Panc1 (cell line): ENCODE measurements at regions not wholly inside any gene's neighbourhood (a gene's known extent, or its start where the extent isn't known, plus 50 kb on each side); places are given as distances from the start of the nearest gene placed in this dataset.

ENCODE experiments used
- ATAC-seq: fragments of 200-7000 bp; cut with Tn5 transposase; 2 replicates; pipeline ENCODE4 v1.9.1; 2020; ENCODE audit warnings: mild to moderate bottlenecking, moderate library complexity
- BruUV-seq: library from RNA; stranded (reverse); fragments of 400-500 nt; replicated peaks from 2 replicates; lab custom pipeline; 2021; lab: Mats Ljungman, UMichigan
- CTCF ChIA-PET: fragments of 300-600 bp; sonication (Branson Sonifier 250); formaldehyde crosslinking; loops from one replicate; lab custom pipeline; 2022; ENCODE audit warnings: antibody characterized with exemption; lab: Charles Lee
- POLR2A ChIA-PET: fragments of 300-600 bp; sonication (Branson Sonifier 250); formaldehyde crosslinking; loops from one replicate; lab custom pipeline; 2022; ENCODE audit warnings: antibody characterized with exemption; lab: Charles Lee
- DNase-seq: peaks from one replicate; pipeline ENCODE4 v3.0.0-alpha.2; 2010; ENCODE audit warnings: low read depth, low spot score
- H3K27ac ChIP-seq: 2 replicates; pipeline ENCODE4 v1.5.1; 2011; ENCODE audit warnings: mild to moderate bottlenecking, low read length, inconsistent platforms
- H3K27me3 ChIP-seq: fragments of 200-500 bp; sonication (Bioruptor generic); 2 replicates; pipeline ENCODE4 v1.6.0; 2014; ENCODE audit warnings: low read length, inconsistent platforms; ENCODE audit not compliant: control insufficient read depth, insufficient read depth
- H3K36me3 ChIP-seq: fragments of 200-500 bp; sonication (Bioruptor generic); 2 replicates; pipeline ENCODE4 v1.5.1; 2014; ENCODE audit warnings: inconsistent platforms, mild to moderate bottlenecking, low read length, moderate library complexity; ENCODE audit not compliant: control insufficient read depth, insufficient read depth
- H3K4me1 ChIP-seq: 2 replicates; pipeline ENCODE4 v1.5.1; 2011; ENCODE audit warnings: inconsistent platforms, mild to moderate bottlenecking, low read length, moderate library complexity; ENCODE audit not compliant: control insufficient read depth, insufficient read depth
- H3K4me3 ChIP-seq, 2 experiments: 2 replicates each; pipeline ENCODE4 v1.5.1; 2011 to 2012; ENCODE audit warnings: low read depth in 2 of 2, low read length in 2 of 2, mild to moderate bottlenecking in 2 of 2, inconsistent platforms in 1 of 2, moderate library complexity in 1 of 2
- H3K9me3 ChIP-seq: fragments of 200-500 bp; sonication (Bioruptor generic); 2 replicates; pipeline ENCODE4 v1.5.1; 2014; ENCODE audit warnings: low read depth, mild to moderate bottlenecking, inconsistent platforms, low read length, moderate library complexity; ENCODE audit not compliant: control insufficient read depth, insufficient read depth
- POLR2AphosphoS5 ChIP-seq: IDR thresholded peaks from 2 replicates; pipeline ENCODE4 v1.6.1; 2012; ENCODE audit warnings: mild to moderate bottlenecking, low read depth, low read length, moderate library complexity
- SIN3A ChIP-seq: IDR thresholded peaks from 2 replicates; pipeline ENCODE4 v1.6.1; 2012; ENCODE audit warnings: low read depth, mild to moderate bottlenecking, low read length, moderate library complexity, borderline replicate concordance; ENCODE audit not compliant: insufficient read depth
- TCF7L2 ChIP-seq: IDR thresholded peaks from 2 replicates; pipeline ENCODE4 v1.6.1; 2011; ENCODE audit warnings: mild to moderate bottlenecking, low read depth, low read length, inconsistent platforms
- in situ Hi-C: cut with HindIII; loops from 2 replicates; pipeline ENCODE4 v1.10.0; 2016; ENCODE audit warnings: low sequenced_read_pairs, low pct_unique_long_range_greater_than_20kb
- intact Hi-C: fragments of 100-400 bp; cut with micrococcal nuclease; formaldehyde crosslinking; loops from one replicate; pipeline ENCODE4 v1.10.0; 2022; ENCODE audit not compliant: unreplicated experiment
- TF ChIP-seq, protein P1 (sequence below), 2 experiments: IDR thresholded peaks; 2 replicates each; pipeline ENCODE4 v1.6.1; 2011 to 2012; ENCODE audit warnings: low read depth in 2 of 2, control low read depth in 1 of 2, low read length in 1 of 2, mild to moderate bottlenecking in 1 of 2, moderate library complexity in 1 of 2; ENCODE audit not compliant: insufficient read depth in 1 of 2
- TF ChIP-seq, protein P2 (sequence below): fragments of 450-650 bp; IDR thresholded peaks from 2 replicates; pipeline ENCODE4 v1.5.1; 2017; ENCODE audit warnings: mild to moderate bottlenecking

DNA sequence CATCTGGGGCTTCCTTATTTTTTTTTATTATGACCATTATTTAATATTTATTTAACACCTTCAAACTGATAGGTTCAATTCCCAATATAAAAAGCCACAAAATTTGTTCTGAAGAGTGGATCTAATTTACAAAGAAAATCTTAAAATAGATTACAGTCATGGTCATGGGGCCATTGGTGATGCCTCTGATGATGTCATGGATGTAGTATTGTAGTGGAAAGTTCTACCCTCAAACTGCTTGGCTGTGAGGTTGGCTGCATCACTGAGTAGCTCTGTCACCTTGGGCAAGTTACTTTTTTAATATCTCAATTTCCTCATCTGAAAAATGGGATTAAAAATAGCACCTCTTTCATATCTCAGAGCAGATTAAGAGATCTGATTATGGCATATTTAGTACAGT is 128.5 kb downstream of the DKK1 start:
- CTCF ChIA-PET: no interaction called here
- intact Hi-C loops (loop anchor here (2.0 to 5.0 kb wide), 2 partner anchors 45 to 210 kb away; no protein-coding TSS in a partner anchor), in situ Hi-C loops (no loop called here)
- no TSS peak for BruUV-seq
- H3K9me3 ChIP-seq: peaks cover 52% of the 10 kb centered on the region
- H3K4me3 ChIP-seq: no peak overlapping the region
- ATAC-seq (no peak; the same call in 1 of the 2 replicates), DNase-seq (peak; percentile 43)
- H3K36me3 ChIP-seq: no peaks in the 10 kb centered on the region
- H3K27ac ChIP-seq: peak overlapping the region; percentile 98
- no peaks in the 10 kb centered on the region for H3K27me3 ChIP-seq
- TF ChIP-seq, protein P1, sequence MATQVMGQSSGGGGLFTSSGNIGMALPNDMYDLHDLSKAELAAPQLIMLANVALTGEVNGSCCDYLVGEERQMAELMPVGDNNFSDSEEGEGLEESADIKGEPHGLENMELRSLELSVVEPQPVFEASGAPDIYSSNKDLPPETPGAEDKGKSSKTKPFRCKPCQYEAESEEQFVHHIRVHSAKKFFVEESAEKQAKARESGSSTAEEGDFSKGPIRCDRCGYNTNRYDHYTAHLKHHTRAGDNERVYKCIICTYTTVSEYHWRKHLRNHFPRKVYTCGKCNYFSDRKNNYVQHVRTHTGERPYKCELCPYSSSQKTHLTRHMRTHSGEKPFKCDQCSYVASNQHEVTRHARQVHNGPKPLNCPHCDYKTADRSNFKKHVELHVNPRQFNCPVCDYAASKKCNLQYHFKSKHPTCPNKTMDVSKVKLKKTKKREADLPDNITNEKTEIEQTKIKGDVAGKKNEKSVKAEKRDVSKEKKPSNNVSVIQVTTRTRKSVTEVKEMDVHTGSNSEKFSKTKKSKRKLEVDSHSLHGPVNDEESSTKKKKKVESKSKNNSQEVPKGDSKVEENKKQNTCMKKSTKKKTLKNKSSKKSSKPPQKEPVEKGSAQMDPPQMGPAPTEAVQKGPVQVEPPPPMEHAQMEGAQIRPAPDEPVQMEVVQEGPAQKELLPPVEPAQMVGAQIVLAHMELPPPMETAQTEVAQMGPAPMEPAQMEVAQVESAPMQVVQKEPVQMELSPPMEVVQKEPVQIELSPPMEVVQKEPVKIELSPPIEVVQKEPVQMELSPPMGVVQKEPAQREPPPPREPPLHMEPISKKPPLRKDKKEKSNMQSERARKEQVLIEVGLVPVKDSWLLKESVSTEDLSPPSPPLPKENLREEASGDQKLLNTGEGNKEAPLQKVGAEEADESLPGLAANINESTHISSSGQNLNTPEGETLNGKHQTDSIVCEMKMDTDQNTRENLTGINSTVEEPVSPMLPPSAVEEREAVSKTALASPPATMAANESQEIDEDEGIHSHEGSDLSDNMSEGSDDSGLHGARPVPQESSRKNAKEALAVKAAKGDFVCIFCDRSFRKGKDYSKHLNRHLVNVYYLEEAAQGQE (IDR thresholded peaks at IDR 0.05; ENCODE audit: insufficient read depth in 1 of 2, low read depth in 2 of 2, low read length in 1 of 2): no peak
- no peak for TF ChIP-seq TCF7L2
- no peak for TF ChIP-seq POLR2AphosphoS5
- TF ChIP-seq SIN3A: no peak
- TF ChIP-seq, protein P2, sequence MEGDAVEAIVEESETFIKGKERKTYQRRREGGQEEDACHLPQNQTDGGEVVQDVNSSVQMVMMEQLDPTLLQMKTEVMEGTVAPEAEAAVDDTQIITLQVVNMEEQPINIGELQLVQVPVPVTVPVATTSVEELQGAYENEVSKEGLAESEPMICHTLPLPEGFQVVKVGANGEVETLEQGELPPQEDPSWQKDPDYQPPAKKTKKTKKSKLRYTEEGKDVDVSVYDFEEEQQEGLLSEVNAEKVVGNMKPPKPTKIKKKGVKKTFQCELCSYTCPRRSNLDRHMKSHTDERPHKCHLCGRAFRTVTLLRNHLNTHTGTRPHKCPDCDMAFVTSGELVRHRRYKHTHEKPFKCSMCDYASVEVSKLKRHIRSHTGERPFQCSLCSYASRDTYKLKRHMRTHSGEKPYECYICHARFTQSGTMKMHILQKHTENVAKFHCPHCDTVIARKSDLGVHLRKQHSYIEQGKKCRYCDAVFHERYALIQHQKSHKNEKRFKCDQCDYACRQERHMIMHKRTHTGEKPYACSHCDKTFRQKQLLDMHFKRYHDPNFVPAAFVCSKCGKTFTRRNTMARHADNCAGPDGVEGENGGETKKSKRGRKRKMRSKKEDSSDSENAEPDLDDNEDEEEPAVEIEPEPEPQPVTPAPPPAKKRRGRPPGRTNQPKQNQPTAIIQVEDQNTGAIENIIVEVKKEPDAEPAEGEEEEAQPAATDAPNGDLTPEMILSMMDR: no peak
- peaks cover 23% of the 10 kb centered on the region for H3K4me1 ChIP-seq
- POLR2A ChIA-PET: no interaction called here

DNA sequence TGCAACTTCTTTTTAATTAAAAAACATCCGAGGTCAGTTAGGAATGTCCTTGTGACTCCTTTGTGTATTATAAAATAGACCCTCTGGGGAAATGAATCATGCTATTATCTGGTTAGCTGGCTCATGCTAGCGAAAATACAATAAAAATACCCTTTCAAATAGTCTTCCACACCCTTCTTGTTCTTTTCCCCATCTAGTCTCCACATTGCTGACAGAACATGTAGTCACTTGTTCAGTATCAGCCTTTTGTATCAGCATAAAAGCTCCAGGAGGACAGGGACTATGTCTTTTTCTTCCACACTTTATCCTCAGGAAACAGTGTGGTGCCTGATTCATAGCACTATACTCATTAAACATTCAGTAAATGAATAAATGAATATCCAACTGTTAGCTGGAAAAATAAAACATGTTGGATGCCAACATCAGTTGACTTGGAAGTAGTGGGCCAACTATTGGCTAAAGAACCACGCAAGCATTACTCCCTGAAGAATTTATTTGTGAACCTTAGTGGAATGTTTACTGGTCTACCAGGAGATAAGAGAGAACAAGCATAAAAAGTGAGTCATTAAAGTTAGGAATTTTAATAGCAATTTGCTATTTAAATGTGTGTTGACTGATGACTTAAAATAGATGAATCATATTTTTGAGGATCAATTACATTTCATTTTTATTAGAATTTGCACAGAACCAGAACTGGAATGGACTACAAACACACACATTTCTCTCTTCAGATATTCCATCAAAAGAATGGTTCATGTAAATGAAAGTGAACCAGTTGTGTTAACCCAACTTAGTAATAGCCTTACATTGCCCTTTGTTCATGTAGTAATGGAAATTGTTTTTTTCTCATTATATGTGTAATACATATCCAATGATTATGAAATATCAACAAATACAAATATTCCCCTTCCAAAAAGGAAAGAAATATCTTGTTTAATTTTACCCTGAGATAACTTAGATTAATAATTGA is 129.6 kb downstream of the DKK1 start:
- Histone ChIP-seq H3K27me3 (no peaks in the 10 kb centered on the region), H3K4me1 (peaks cover 23% of the 10 kb centered on the region), H3K36me3 (no peaks in the 10 kb centered on the region), H3K9me3 (peaks cover 50% of the 10 kb centered on the region; the same call in 1 of the 2 replicates), H3K27ac (peak overlapping the region; percentile 98), H3K4me3 (no peak overlapping the region)
- no peak for TF ChIP-seq SIN3A
- peak; percentile 98 for TF ChIP-seq TCF7L2
- peak; percentile 71; the same call in 1 of the 2 replicates for TF ChIP-seq POLR2AphosphoS5
- in situ Hi-C loops (no loop called here), intact Hi-C loops (loop anchor here (1.0 to 5.0 kb wide), 3 partner anchors 44 to 209 kb away; no protein-coding TSS in a partner anchor)
- ATAC-seq: peak; percentile 93
- BruUV-seq: TSS peak; percentile 97
- CTCF ChIA-PET: interaction anchor here (0.7 kb wide), 1 partner anchor 226 kb away, joined by 3 read pairs; no protein-coding TSS in a partner anchor
- POLR2A ChIA-PET: no interaction called here
- peak; percentile 86 for DNase-seq
